Right ventricle myocardium superior (tissue), 1 donor: ENCODE measurements at regions not wholly inside any gene's neighbourhood (a gene's known extent, or its start where the extent isn't known, plus 50 kb on each side); places are given as distances from the start of the nearest gene placed in this dataset.
"Not testable (repeated sequence)": the region's sequence is repeated elsewhere in the genome, so short reads cannot be mapped to it uniquely, and the experiment has no call there.

Experiments
- ATAC-seq: fragments of 200-7000 bp; cut with Tn5 transposase; one replicate; pipeline ENCODE4 v1.9.1; 2020; ENCODE audit warnings: mild to moderate bottlenecking; ENCODE audit not compliant: poor library complexity
- DNase-seq: peaks from one replicate; pipeline ENCODE4 v3.0.0-alpha.2; 2020
- intact Hi-C: fragments of 100-400 bp; cut with DNase I; formaldehyde crosslinking; loops from one replicate; pipeline ENCODE4 v1.11.2; 2022
- donor health status: DM: no; HTN: yes; CAD: no; lungs with severe emphysema.

GRCh38 chr5:29469581-29469980, 1723.9 kb upstream of the CDH6 start:
- ATAC-seq (no peak), DNase-seq (no peak)
- intact Hi-C loops = no loop called here

DNA sequence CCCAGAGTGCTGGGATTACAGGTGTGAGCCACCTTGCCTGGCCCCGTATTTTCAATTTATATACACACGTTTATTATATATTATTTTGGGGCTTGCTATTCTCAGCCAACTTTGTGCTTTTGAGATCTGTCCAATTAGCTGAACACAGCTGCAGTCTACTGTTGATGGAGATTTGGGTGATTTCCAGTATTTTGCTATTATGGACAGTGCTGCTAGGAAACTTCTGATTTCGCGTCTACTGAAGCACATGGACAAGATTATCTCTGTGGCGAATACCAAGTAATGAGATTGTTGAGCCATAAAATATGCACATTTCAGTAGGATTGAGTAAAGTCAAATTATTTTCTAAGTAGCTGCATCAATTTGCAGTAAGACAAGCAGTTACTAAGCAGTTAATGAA, 1731.2 kb upstream of the CDH6 start:
- intact Hi-C loops = no loop called here
- DNase-seq (no peak), ATAC-seq (no peak)

DNA sequence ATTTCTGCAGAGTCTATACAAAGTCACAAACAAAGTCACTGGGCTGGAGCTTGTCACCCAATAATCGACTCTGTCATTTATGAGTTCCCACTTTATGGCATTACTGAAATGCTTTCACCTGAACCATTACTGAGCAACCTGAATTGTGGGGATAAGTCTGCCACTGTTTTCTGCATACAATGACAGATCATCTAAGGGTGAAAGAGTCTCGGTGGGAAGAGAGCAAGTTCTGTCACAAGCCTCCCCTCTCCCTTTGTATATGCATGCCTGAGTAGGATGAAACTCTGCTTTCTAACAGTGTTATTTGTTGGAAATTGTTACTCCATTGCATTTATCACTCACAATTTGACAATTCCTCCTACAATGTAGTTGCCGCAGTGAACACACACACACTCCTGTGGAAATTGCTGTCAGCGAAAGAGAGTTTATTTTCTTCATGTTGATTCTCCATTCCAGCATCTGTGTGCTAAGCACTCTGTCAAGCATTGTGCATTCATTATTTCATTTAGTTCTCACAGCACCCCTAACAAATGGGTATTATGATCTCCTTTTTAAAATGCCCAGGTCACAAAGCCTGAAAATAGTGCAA, 1732.4 kb upstream of the CDH6 start:
- intact Hi-C loops = no loop called here
- no peak for DNase-seq
- ATAC-seq = no peak

DNA sequence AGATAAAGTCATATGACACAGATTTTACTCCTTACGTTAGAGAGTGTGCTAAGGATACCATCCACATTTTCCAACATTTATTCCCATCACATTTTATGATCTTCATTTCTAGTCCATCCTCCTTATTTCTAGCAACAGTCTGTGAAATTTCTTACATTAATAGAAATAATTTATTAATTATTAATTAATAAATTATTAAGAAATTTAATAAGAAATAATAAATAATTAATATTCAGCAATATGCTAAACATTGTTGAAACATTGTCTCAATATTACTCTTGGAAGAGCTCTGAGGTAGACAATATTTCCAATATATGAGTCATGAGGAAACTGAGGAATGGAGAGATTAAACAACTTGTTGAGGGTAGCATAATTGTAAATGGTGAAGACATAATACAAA, 1742.5 kb upstream of the CDH6 start:
- DNase-seq, intact Hi-C loops, ATAC-seq: not testable (repeated sequence)

DNA sequence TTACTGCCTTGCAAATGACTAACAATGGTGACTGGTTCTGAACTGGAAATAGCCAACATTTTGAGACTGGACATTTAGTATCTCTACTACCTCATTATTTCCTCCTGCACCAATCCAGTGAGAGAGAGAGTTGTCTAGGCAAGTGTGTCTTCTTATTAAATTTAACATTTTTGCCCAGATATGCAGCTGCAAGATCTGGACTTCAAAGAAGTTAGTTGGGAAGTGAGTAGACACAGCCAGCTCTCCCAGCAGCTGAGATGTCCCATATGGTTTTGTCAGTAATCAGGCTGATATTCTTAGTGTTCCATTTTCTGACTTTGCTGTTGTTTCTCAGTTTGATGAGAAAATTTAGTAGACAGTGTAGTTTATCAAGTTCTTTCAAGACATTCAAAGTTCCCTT, 1778.8 kb upstream of the CDH6 start:
- intact Hi-C loops = no loop called here
- ATAC-seq (no peak), DNase-seq (no peak)

- intact Hi-C loops = no loop called here
- no peak for ATAC-seq
Measured at GRCh38 chr5:29412979-29413378, 1780.5 kb upstream of the CDH6 start.

DNA sequence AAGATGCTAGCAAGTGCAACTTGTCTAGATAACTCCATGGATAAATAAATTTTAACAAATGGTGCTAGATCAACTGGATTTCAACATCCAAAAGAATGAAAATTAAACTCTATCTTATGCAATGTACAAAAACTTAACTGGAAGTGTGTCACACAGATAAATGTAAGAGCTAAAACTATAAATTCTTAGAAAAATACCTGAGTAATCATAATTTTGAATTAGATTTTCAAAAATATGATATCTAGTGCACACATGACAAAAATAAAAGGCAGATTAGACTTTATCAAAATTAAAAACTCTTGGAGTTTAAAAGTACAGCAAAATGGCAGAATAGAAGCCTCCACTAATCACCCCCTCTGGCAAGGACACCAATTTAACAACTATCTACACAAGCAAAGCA, 1791.2 kb upstream of the CDH6 start:
- ATAC-seq (no peak), DNase-seq (no peak)
- intact Hi-C loops = no loop called here

More at GRCh38 chr5:29412979-29413378, 1780.5 kb upstream of the CDH6 start:
- no peak for DNase-seq

- no peak for DNase-seq
- intact Hi-C loops = no loop called here
- no peak for ATAC-seq
Measured at GRCh38 chr5:29389993-29390392, 1803.5 kb upstream of the CDH6 start.

GRCh38 chr5:29387384-29387783, 1806.1 kb upstream of the CDH6 start:
- ATAC-seq = no peak
- DNase-seq = no peak
- intact Hi-C loops = no loop called here

- ATAC-seq = no peak
- intact Hi-C loops = no loop called here
- DNase-seq = no peak
Measured at GRCh38 chr5:29382780-29383179, 1810.7 kb upstream of the CDH6 start.

DNA sequence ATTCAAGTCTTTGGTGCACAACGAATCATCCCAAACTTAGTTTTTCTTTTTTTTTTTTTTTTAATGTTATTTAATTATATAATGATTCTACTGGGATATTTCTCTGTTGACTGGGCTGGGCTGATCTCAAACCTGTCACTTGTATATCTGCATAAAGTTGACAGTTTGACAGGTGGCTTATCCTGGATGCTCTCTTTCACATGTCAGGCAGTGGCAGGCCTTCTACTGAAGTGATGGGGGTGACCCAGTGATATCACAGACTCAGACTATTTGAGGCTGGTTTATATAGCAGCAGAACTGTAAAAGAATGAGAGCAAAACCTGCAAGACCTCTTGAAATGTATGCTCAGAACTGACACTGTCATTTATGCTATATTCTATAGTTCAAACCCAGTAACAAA, 1813.5 kb upstream of the CDH6 start:
- ATAC-seq (no peak), DNase-seq (no peak)
- intact Hi-C loops = no loop called here

DNA sequence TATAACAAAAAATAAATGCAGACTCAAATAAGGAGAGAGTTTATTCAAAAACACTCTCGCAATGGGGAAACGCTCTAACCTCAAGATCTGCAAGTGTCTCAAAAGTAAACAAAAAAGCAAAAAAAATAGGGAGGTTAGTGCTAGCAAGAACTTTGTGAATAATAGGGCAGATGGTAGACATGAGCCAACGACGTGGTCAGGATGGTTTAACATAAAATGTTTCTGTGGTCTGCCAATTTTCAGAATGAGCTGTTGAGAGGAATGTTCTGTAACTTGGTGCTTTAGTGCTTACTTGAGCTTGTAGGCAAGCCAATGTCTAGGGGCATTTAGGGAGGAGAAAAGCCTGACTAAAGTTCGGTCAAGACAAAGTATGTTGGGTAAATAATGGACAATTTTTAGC, 1813.9 kb upstream of the CDH6 start:
- intact Hi-C loops = no loop called here
- DNase-seq (no peak), ATAC-seq (no peak)

DNA sequence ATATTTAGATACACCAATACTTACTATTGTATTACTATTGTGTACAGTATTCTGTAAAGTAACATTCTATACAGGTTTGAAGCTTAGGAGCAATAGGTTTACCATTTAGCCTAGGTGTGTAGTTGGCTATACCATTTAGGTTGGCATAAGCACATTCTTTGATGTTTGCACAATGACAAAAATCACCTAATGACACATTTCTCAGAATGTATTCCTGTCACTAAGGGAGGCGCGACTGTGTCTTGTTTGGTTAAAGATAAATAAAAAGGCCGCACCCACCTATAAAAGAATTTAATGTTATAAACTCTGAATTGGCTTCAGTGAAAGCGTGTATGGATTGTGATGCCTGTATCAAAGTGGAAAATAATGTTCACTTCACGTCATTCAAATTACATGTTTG, 1815.4 kb upstream of the CDH6 start:
- intact Hi-C loops = no loop called here
- DNase-seq (no peak), ATAC-seq (no peak)

- ATAC-seq = no peak
- intact Hi-C loops = no loop called here
- DNase-seq = no peak
Measured at GRCh38 chr5:29370248-29370647, 1823.2 kb upstream of the CDH6 start.

DNA sequence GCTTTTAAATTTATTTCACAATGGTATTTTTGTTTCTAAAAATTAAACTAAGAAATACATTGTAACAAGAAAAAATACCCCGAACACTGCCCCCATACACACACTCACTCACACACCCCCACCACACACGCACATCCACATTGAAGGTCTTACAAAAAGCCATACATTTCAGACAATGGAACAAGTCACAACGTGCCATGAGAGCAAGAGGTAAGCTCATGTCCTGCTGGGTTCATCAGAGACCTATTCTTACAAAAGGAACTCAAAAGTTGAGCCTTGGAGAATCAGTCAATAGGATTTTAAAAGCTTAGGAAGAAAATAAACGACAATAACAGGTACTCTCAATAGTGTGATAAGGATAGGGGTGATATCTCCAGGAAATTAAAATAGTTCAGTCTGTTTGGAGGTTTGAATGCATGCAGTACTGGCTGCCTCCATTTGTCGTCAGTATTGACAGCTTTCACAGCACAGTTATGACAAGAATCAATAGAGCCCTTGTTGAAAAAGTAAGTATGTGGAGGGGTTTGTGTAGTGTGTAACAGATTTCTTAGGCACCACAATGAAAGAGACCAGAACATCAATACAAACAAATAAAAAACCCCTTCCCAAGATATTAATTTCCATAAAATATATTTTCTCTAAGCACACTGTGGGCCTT, 1826.2 kb upstream of the CDH6 start:
- intact Hi-C loops = no loop called here
- DNase-seq = no peak
- no peak for ATAC-seq

DNA sequence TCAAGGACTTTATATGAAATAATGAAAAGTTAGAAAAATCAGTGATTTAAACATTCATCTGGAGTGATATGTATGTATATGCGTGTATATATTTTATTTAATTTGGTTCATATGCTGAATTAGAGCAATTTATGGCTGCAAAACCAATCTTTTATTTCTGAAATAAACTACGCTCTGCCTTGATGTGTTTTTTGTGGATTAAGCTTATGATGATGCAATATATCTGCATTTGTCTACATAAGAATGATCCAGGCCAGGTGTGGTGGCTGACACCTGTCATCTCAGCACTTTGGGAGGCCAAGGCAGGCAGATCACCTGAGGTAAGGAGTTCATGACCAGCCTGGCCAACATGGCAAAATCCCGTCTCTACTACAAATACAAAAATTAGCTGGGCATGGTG, 1842.3 kb upstream of the CDH6 start:
- DNase-seq (no peak), ATAC-seq (no peak)
- intact Hi-C loops = no loop called here

- intact Hi-C loops = no loop called here
- no peak for ATAC-seq
- DNase-seq = no peak
Measured at GRCh38 chr5:29337030-29337429, 1856.5 kb upstream of the CDH6 start.

GRCh38 chr5:29321591-29321990, 1871.9 kb upstream of the CDH6 start:
- no peak for ATAC-seq
- no peak for DNase-seq
- intact Hi-C loops = no loop called here

DNA sequence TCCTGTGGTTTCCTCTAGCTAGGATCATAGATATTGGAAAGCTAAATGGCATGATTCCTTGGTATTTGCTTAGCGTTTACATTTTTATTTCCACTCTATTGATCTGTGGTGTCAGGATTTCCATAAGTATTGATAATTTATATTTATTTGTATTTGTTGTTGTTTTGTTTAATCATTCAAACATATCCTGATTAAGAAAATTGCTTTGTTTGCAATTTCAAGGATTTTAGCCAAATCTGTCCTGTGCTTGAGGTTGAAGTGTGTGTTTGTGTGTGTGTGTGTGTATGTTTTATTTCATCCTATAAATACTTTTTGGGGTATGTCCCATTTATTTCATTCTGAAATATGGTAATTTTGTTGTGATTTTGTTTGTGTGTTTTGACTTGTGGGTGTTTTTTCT, 1884.1 kb upstream of the CDH6 start:
- DNase-seq (no peak), ATAC-seq (no peak)
- intact Hi-C loops = no loop called here

DNA sequence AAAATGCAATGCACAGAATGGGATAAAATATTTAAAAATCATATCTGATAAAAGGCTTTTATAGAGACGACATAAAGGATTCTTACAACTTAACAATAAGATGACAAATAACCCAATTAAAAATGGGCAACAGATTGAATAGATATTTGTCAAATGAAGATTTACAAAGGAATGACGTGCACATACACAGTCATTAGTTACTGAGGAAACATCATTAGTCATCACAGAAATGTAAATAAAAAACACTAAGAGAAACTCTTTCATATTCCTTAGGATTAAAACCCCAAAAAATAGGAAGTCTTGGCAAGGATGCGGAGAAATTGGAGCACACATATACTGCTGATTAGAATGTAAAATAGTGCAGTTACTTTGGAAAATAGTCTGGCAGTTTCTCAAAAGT, 1886.0 kb upstream of the CDH6 start:
- intact Hi-C loops = no loop called here
- no peak for ATAC-seq
- DNase-seq = no peak

DNA sequence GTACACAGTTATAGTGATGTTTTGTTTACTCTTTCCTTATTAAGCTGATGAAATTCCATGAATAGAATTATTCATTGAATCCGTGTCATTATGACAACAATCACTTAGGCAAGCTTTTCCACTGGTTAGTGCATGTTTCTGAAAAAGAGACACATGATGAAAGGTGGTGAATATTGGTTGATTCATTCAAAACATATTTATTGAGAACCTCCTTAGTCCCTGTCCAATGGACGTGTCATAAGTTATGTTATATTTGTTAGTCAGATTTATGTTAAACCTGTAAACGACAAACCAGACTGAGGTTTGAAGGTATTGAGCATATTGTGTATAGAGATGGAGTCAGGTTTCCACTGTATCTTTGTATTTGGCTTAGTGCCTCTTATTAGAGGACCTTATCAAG, 1888.9 kb upstream of the CDH6 start:
- no peak for ATAC-seq
- intact Hi-C loops = no loop called here
- DNase-seq = no peak
